HG02885 (cell line): ENCODE measurements at regions not wholly inside any gene's neighbourhood (a gene's known extent, or its start where the extent isn't known, plus 50 kb on each side); places are given as distances from the start of the nearest gene placed in this dataset.
A peak's percentile ranks its signal among the peaks of the same experiment; 100 is the strongest.
"Not testable (repeated sequence)": the region's sequence is repeated elsewhere in the genome, so short reads cannot be mapped to it uniquely, and the experiment has no call there.

ENCODE experiments used
- ATAC-seq: cut with Tn5 transposase; IDR thresholded peaks from one replicate; pipeline ENCODE4 v1.9.1; 2021; ENCODE audit warnings: mild to moderate bottlenecking; ENCODE audit not compliant: unreplicated experiment, poor library complexity

- ATAC-seq = no peak
These were observed 166.7 kb downstream of the ZNF621 start for GRCh38 chr3:40691452-40691861.

GRCh38 chr3:40695848-40696247 lies 171.1 kb downstream of the ZNF621 start:
- no peak for ATAC-seq

- not testable (repeated sequence) for ATAC-seq
These were observed 173.9 kb downstream of the ZNF621 start for GRCh38 chr3:40698611-40699010.

- no peak for ATAC-seq
These were observed 176.3 kb downstream of the ZNF621 start for GRCh38 chr3:40701016-40701588.

GRCh38 chr3:40704224-40704623 lies 179.5 kb downstream of the ZNF621 start:
- ATAC-seq = no peak

DNA sequence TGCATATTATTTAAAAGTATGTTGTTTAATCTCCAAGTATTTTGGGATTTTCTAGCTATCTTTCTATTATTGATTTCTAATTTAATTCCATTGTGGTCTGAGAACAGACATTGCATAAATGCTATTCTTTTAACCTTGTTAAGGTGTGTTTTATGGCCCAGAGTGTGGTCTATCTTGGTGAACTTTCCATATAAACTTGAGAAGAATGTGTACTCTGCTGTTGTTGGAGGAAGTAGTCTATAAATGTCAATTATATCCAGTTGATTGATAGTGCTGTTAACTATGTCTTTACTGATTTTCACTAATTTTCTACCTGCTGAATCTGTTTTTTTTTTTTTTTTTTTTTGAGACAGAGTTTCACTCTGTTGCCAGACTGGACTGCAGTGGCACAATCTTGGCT lies 180.9 kb downstream of the ZNF621 start:
- no peak for ATAC-seq

DNA sequence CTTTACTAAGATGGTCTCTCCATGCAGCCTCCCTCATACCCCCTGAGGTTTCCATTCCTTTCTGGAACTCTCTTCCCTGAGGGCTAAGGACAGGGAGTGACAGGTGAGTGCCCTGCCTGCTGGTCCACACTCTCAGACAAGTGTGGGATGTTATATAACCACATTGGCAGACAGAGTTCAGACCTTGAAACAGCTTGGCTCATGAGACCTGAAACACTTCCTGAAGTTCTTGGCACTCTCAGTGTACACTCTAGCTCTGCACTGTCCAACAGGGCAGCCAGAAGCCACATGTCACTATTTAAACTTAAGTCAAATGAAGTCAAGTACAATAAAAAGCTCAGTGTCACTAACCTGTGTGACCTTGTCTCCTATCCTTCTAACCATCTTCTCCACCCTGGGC lies 188.5 kb downstream of the ZNF621 start:
- ATAC-seq = no peak

DNA sequence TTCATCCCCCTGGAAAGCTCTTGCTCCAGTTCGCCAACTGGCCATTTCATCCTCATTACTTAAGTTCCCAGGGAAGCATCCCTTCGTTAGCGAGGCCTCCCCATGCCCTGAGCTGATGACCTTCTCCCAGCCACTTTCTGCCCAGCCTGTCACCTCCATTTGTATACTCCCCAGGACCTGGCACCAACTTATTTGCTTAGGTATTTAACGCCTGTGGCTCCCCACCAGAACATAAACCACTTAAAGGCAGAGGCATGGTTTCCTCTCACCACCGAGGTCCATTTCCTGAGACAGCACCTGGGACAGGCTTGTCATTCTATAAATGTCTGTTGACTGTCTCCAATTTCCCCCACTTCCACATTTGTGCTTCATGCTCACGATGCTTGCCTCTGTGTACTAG lies 189.0 kb downstream of the ZNF621 start:
- ATAC-seq = peak; percentile 53

- no peak for ATAC-seq
These were observed 190.1 kb downstream of the ZNF621 start for GRCh38 chr3:40714771-40715345.

DNA sequence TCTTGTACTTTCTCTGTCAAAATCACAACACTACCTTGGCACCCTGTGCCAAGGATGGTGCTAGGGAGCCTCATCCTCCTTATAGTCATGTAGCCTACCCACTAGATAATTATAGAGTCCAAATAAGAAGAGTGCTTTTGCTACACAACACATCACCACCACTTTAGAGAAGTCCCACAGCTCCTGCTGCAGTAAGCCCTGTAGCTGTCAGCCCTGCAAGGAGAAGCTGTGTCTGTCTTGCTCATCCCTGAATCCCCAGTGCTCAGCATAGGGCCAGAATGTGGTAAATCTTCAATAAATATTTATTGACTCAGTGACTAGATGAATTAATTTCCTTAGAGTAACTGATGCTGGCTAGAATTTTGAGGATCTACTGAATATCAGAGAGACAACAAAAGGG lies 190.8 kb downstream of the ZNF621 start:
- ATAC-seq = no peak

- ATAC-seq = no peak
These were observed 192.7 kb downstream of the ZNF621 start for GRCh38 chr3:40717471-40717870.

DNA sequence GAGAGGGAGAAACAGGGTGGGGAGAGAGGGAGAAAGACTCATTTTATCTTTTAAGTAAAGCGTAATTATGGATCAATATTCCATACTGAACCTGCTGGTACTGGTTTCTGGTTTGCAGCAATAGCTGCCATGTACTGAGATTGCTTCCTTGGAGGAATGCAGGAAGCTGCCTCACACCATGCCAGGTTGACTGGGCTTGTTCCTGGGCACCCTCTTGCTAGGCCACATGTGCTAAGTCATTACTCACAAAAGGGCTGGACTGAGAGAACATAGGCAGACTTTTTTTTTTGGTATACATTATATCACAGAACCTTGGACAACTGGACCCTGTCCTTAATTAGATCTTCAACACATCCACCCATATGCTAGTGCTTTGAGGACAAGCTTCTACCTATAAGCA lies 193.4 kb downstream of the ZNF621 start:
- ATAC-seq = peak; percentile 18

DNA sequence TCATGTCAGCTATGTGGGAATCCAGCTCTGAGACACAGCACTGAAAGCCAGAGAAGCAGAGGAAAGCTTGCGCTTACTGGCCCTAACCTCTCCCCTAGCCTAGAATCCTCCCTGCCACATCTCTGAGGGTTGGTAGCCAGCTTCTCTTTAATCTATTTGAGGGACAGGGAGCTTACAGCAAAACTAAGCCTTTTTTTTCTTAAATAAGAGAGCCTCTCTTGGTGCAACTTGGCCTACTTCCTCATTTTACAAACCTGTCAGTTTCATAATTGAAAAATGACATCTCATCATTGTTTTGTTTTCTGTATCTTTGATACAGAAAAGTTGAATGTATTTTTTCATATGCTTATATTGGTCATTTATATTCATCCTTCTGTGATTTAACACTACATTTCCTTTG lies 193.9 kb downstream of the ZNF621 start:
- peak; percentile 90 for ATAC-seq

DNA sequence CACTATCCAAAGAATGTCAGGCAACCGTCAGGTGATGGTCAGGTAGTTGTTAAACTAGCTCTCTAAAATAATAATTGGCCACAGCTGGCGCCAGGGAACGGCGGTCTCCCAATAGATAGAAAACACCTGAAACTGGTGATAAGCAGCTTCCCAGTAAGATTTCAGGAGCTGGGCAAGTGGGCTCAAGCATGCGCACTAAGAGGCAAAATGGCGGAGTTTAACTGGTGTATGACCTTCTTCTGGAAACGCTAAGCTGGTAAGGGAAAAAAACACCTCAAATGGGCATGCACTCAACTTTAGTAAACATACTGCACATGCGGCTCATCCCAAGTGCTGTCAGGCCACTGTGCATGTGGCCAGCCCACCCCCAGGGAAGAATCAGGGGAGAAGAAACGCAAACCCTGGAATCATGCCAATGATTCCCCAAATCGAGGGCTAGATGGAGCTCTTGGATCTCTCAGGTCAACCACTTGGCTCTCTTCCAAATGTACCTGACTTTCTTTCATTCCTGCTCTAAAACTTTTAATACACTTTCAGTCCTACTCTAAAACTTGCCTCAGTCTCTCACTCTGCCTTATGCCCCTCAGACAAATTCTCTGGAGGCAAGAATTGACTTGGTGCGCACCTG lies 195.0 kb downstream of the ZNF621 start:
- ATAC-seq = no peak

DNA sequence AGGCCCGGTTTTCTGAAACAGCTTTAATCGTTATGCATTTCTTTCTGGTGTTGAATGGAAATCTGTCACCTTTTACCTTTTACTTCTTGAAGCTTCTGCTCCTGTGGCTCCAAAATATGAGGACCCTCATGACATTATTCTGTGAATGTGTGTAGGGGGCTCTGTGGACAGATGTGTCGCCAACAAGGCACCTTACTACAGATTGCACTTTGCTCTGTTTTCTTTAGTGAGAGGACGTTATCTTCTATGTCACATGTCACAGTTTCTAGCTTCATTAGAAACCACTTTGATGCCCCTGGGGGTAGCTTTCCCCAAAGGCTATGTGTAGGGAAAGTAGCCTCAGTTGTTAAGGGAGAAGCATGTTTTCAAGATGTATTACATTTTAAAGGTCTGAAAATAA lies 195.6 kb downstream of the ZNF621 start:
- no peak for ATAC-seq

- no peak for ATAC-seq
These were observed 196.1 kb downstream of the ZNF621 start for GRCh38 chr3:40720863-40721262.

DNA sequence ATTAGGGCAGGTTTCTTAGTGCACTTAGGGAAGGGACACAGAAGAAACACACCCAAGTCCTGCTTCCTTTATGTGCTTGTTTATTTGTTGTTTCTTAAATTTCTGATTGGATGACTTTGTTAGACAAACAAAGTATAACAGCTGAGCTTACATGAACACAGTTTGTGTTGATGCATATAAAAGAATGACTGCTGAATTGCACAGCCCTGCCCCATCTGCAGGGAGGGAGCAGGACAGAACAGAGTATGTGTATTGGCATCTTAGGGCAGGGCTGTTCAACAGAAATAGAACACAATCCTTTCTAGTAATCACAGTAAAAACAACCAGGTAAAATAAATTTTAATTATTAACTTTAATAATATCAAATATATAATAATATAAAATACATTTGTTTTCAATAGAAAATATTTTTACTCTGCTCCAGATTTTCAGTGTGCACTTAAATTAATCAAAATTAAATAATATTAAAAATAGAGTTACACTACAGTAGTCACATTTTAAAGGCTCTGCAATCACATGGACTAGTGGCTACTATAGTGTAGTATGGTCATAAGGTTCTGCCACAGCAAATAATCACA lies 198.4 kb downstream of the ZNF621 start:
- ATAC-seq = no peak

DNA sequence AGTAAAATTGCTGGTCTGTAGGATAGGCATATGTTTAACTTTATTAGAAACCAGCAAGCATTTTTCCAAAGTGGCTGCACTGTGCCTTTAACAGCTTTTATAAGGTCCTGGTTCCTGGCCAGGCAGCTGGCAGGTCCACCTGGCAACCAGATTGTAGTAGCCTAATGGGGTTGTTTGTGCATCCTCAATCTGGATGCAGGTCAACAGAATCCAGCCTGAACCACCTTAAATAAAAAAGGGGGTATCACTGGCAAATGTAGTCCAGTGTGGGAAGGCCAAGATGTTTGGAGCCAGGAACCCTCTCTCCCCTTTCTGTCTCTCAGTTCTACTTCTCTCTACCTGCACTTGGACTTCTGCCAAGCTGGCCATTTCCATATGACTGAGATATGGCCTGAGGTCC lies 200.3 kb downstream of the ZNF621 start:
- ATAC-seq = no peak

DNA sequence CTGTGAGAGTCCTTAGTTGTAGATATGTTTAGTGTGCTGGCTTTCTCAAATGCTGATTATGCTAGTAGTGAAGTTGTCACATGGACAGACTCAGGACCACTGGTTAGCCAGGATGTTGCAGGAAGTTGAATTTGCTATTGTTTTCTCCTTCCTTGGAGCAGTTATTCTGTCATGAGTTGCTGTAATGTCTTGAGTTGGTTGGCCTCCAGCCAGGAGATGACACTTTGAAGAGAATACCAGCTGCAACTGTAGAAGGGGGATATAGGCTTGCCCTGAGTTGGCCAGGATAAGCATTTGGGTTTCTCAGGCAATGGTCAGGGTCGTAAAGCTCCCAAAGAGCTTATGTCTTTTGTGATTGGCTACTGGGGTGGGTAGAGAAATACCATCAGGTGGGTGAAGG lies 206.7 kb downstream of the ZNF621 start:
- no peak for ATAC-seq

DNA sequence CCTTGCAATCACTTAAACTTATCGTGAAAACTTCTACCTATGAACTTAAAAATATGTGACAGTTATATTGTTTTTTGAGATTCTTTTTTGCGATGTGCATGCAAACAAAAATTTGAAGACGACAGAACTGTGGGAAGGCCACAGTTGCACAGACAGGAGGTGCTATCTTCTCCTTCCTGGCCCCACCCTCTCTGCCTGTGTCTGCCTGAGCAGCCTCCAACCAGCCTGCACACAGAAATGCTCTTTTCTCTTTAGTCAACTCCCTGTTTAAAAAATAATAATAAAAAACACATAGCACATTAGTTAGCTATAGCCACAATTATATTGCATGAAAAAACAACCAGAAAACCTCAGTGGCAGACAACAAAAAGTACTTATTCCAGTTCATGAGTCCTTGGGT lies 212.2 kb downstream of the ZNF621 start:
- no peak for ATAC-seq

DNA sequence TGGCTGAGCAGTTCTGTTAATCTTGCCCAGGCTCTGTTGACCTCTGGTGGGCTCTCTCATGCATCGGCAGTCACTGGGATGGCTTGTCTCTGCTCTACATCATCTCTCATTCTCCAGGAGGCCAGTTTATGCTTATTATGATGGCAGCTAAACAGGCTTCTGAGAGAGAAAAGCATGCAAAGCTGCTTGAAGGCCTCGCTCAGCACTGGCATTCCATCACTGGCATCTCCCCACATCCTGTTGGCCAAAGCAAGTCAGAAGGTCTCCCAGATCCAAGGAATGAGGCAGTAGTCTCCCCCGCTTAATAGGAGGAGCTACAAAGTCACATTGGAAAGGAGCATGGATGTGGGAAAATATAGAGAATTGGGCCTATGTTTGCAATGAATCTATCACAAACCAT lies 212.6 kb downstream of the ZNF621 start:
- ATAC-seq = no peak

- no peak for ATAC-seq
These were observed 215.2 kb downstream of the ZNF621 start for GRCh38 chr3:40739971-40740370.
